Skeletal muscle tissue (tissue), 3 donors: ENCODE measurements at regions not wholly inside any gene's neighbourhood (a gene's known extent, or its start where the extent isn't known, plus 50 kb on each side); places are given as distances from the start of the nearest gene placed in this dataset.
"Not testable (repeated sequence)": the region's sequence is repeated elsewhere in the genome, so short reads cannot be mapped to it uniquely, and the experiment has no call there.

ENCODE experiments used
- H3K27ac ChIP-seq: one replicate; pipeline ENCODE4 v1.7.0; 2013; ENCODE audit warnings: mild to moderate bottlenecking, low read depth, low read length, inconsistent platforms
- H3K27me3 ChIP-seq, 3 donors: one replicate each; pipeline ENCODE4 v1.7.0; 2013; ENCODE audit warnings: low read length in 3 of 3; ENCODE audit not compliant: control insufficient read depth in 3 of 3, insufficient read depth in 3 of 3
- H3K36me3 ChIP-seq, 3 donors: one replicate each; pipeline ENCODE4 v1.7.0; 2013; ENCODE audit warnings: low read length in 3 of 3; ENCODE audit not compliant: control insufficient read depth in 3 of 3, insufficient read depth in 3 of 3
- H3K4me1 ChIP-seq, 3 donors: one replicate each; pipeline ENCODE4 v1.7.0; 2013; ENCODE audit warnings: low read length in 3 of 3, mild to moderate bottlenecking in 3 of 3; ENCODE audit not compliant: control insufficient read depth in 3 of 3, insufficient read depth in 3 of 3
- H3K4me3 ChIP-seq, 3 donors: one replicate each; pipeline ENCODE4 v1.7.0; 2013; ENCODE audit warnings: low read length in 3 of 3
- H3K9ac ChIP-seq, 3 donors: one replicate each; pipeline ENCODE4 v1.7.0; 2013; ENCODE audit warnings: low read length in 3 of 3, mild to moderate bottlenecking in 3 of 3, moderate library complexity in 2 of 3, low read depth in 1 of 3
- H3K9me3 ChIP-seq, 3 donors: one replicate each; pipeline ENCODE4 v1.7.0; 2013; ENCODE audit warnings: low read length in 3 of 3; ENCODE audit not compliant: control insufficient read depth in 3 of 3
- donor health status: Osteomylitis.

DNA sequence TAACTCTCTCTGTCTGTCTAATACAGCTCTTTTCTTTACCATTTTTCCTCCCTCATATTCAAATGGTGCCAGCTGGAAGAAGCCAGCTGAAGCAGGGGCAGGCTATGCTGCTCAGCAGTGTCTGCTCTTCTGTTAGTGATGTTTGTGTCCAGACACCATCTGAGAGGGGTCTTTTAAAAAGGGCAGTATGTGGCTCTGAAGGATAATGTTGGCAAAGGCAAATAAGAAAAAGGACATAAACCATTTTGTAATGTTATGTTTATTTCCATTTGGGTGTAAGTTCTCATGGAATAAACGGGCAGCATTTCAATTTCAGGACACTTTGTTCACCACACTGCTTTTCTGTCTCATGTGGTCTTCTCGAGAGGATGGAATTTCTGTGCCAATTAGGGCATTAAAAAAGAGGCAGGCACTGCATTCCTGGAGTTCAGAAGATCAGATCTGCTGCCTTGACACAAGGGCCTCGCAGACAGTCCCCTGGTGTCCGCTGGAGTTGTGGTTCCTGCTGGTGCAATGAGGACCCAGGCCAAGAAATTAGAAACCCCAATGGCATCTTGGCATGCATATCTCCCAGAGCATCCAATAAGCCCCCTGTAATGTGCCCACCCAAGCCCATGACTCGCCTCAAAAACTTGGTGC lies 109.0 kb upstream of the ELMO1 start:
- no peak overlapping the region for H3K9ac ChIP-seq
- H3K36me3 ChIP-seq = no peaks in the 10 kb centered on the region
- no peaks in the 10 kb centered on the region for H3K9me3 ChIP-seq
- no peaks in the 10 kb centered on the region for H3K4me1 ChIP-seq
- H3K4me3 ChIP-seq = no peak overlapping the region
- peaks cover 0 to 2% (median 0%) of the 10 kb centered on the region in 3 donors for H3K27me3 ChIP-seq
- H3K27ac ChIP-seq = no peak overlapping the region

- no peak overlapping the region for H3K4me3 ChIP-seq
- no peak overlapping the region for H3K27ac ChIP-seq
- no peak overlapping the region for H3K9ac ChIP-seq
- H3K9me3 ChIP-seq = no peaks in the 10 kb centered on the region
- H3K36me3 ChIP-seq = no peaks in the 10 kb centered on the region
- H3K27me3 ChIP-seq = peaks cover 0 to 2% (median 0%) of the 10 kb centered on the region in 3 donors
- no peaks in the 10 kb centered on the region for H3K4me1 ChIP-seq
These were observed 109.8 kb upstream of the ELMO1 start for GRCh38 chr7:37558320-37559096.

GRCh38 chr7:37570145-37570544 lies 113.4 kb upstream of the GPR141 start:
- Histone ChIP-seq H3K36me3 (no peaks in the 10 kb centered on the region), H3K9me3 (no peaks in the 10 kb centered on the region), H3K4me1 (no peaks in the 10 kb centered on the region), H3K4me3 (no peak overlapping the region), H3K9ac (no peak overlapping the region), H3K27me3 (no peaks in the 10 kb centered on the region), H3K27ac (no peak overlapping the region)

DNA sequence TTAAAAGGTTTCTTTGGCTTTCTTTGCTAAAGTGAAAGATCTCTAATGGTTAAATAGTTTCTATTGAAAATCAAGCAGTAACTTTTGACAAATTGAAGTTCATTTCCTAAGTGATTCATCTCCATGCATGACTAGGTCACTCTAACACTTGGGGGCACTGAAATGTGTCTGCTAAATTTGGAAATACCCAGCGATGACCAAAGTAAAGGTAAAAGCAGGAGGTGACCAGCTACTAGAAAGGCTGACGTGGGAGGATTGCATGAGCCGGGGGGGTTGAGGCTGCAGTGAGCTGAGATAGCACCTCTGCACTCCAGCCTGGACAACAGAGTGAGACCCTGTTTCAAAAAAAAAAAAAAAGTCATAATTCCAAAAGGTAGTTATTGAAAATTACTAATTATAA lies 111.8 kb upstream of the GPR141 start:
- Histone ChIP-seq H3K4me1 (no peaks in the 10 kb centered on the region), H3K9me3 (no peaks in the 10 kb centered on the region), H3K9ac (no peak overlapping the region), H3K27me3 (no peaks in the 10 kb centered on the region), H3K27ac (no peak overlapping the region), H3K36me3 (no peaks in the 10 kb centered on the region), H3K4me3 (no peak overlapping the region)

DNA sequence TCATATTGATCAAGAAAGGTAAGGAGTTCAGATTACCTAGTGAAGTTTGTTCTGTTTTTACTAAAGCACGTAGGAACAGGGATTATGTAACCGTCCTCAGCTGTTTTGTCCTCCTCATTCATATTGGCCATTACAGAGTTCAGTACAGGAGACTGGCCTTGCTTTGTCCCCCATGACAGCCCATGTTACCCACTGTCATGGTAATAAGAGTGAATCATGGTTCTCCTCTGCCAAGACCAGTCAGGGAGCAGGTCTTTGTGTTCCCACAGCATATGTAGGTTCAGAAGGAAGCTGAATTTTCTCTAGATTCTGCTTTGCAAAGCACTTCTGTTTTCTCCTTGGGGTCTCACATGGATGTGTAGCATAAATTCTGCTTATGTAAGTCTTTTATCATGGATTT lies 106.2 kb upstream of the GPR141 start:
- Histone ChIP-seq H3K4me3 (no peak overlapping the region), H3K27ac (no peak overlapping the region), H3K9ac (no peak overlapping the region), H3K4me1 (no peaks in the 10 kb centered on the region), H3K9me3 (no peaks in the 10 kb centered on the region), H3K36me3 (no peaks in the 10 kb centered on the region), H3K27me3 (no peaks in the 10 kb centered on the region)

DNA sequence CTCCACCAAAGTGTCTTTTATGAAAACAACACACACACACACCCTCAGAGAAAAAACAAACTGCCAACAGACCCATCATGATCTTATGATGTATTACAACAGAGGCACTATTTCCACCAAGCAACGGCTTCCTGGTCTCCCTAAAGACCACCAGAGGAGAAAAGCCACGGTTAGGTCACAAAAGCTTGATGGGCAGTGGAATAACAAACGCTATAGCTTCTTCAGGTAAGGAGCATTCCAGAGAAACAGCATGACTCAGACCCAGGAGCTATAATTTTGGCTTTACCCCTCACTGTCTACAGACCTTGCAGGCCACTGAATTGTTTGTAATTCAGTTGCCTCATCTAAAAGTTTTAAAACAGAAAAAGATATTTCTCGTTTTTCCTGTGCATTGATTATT lies 105.7 kb upstream of the GPR141 start:
- H3K4me3 ChIP-seq = no peak overlapping the region
- H3K27me3 ChIP-seq = no peaks in the 10 kb centered on the region

GRCh38 chr7:37578350-37578749 lies 105.2 kb upstream of the GPR141 start:
- Histone ChIP-seq H3K27me3 (no peaks in the 10 kb centered on the region), H3K9ac (no peak overlapping the region), H3K4me1 (no peaks in the 10 kb centered on the region), H3K4me3 (no peak overlapping the region), H3K27ac (no peak overlapping the region), H3K9me3 (no peaks in the 10 kb centered on the region), H3K36me3 (no peaks in the 10 kb centered on the region)

More for the DNA sequence above, 105.7 kb upstream of the GPR141 start:
- Histone ChIP-seq H3K9ac (no peak overlapping the region), H3K9me3 (no peaks in the 10 kb centered on the region), H3K36me3 (no peaks in the 10 kb centered on the region), H3K27ac (no peak overlapping the region), H3K4me1 (no peaks in the 10 kb centered on the region)

GRCh38 chr7:37580376-37580775 lies 103.2 kb upstream of the GPR141 start:
- Histone ChIP-seq H3K4me1 (no peaks in the 10 kb centered on the region), H3K27me3 (no peaks in the 10 kb centered on the region), H3K36me3 (no peaks in the 10 kb centered on the region), H3K9me3 (no peaks in the 10 kb centered on the region), H3K27ac (no peak overlapping the region), H3K9ac (no peak overlapping the region), H3K4me3 (no peak overlapping the region)

GRCh38 chr7:37584651-37585463 lies 98.7 kb upstream of the GPR141 start:
- H3K4me3 ChIP-seq, H3K27ac ChIP-seq, H3K27me3 ChIP-seq, H3K9me3 ChIP-seq, H3K36me3 ChIP-seq, H3K9ac ChIP-seq, H3K4me1 ChIP-seq: not testable (repeated sequence)

GRCh38 chr7:37590824-37591223 lies 92.7 kb upstream of the GPR141 start:
- Histone ChIP-seq H3K27me3 (no peaks in the 10 kb centered on the region), H3K4me3 (no peak overlapping the region), H3K9ac (no peak overlapping the region), H3K36me3 (no peaks in the 10 kb centered on the region), H3K9me3 (peaks cover 0 to 4% (median 4%) of the 10 kb centered on the region in 3 donors), H3K4me1 (no peaks in the 10 kb centered on the region), H3K27ac (no peak overlapping the region)
